Activated T-helper 17 cell treated with anti-CD3 and anti-CD28 coated beads, Interleukin-2, amount 50 U/mL, for 72 hours (primary cell): ENCODE measurements at regions not wholly inside any gene's neighbourhood (a gene's known extent, or its start where the extent isn't known, plus 50 kb on each side); places are given as distances from the start of the nearest gene placed in this dataset.
"Not testable (repeated sequence)": the region's sequence is repeated elsewhere in the genome, so short reads cannot be mapped to it uniquely, and the experiment has no call there.

Experiments used
- ATAC-seq: fragments of 150-1000 bp; cut with Tn5 transposase; replicated peaks from 2 replicates; pipeline ENCODE4 v1.10.0; 2021; ENCODE audit warnings: mild to moderate bottlenecking, moderate library complexity
- H3K27ac Mint-ChIP-seq: one replicate; pipeline ENCODE4 v1.8.0; 2022; ENCODE audit warnings: mixed read lengths
- H3K27me3 Mint-ChIP-seq: one replicate; pipeline ENCODE4 v1.8.0; 2022; ENCODE audit warnings: mixed read lengths
- H3K36me3 Mint-ChIP-seq: one replicate; pipeline ENCODE4 v1.8.0; 2022; ENCODE audit warnings: low read depth, mild to moderate bottlenecking, mixed read lengths
- H3K4me1 Mint-ChIP-seq: one replicate; pipeline ENCODE4 v1.8.0; 2022; ENCODE audit warnings: mixed read lengths
- H3K4me3 Mint-ChIP-seq: one replicate; pipeline ENCODE4 v1.8.0; 2022; ENCODE audit warnings: mild to moderate bottlenecking, mixed read lengths
- H3K9me3 Mint-ChIP-seq: one replicate; pipeline ENCODE4 v1.8.0; 2022; ENCODE audit warnings: mixed read lengths

DNA sequence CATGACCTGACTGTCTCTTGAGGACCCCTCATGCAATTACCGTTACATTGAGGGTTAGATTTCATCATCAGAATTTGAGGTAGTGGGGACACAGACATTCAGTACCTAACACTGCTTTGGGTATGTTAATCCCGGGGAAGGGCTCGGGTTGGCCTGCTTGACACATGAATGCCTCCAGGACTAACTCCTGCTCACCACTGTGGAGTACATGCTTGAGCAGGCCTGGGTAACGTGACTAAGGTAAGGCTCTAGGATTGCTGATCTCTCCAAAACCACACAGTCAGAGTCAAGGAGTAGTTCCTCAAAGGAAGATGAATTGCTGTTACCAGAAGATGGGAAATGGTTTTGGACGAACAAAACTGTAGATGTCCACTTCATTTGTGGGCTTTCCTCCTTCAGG, 376.3 kb upstream of the ZNF462 start:
- Mint-ChIP-seq H3K4me3 (no peak overlapping the region), H3K27me3 (no peaks in the 10 kb centered on the region)

DNA sequence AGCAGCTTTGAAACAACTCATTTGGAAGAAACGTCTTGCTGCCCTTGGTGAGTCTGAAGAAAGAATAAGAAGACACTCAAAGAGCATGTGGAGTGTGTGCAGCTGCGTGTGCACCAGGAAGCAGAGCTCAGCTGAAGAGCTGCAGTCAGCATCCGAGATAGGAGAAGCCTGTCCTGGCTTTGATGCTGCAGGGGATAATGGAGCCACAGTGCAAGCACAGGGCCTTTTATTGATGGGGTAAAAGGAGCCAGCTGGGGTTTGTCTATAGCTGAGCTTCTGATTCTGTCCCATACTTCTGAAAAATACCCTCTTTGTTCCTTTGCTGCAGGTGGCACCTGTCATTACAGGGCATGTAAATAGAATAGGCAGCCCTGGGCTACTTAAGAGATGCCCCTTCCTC, 375.7 kb upstream of the ZNF462 start:
- Mint-ChIP-seq H3K4me3 (no peak overlapping the region), H3K27me3 (no peaks in the 10 kb centered on the region)

More for the DNA sequence above, 376.3 kb upstream of the ZNF462 start:
- no peaks in the 10 kb centered on the region for H3K4me1 Mint-ChIP-seq
- peaks cover 22% of the 10 kb centered on the region for H3K9me3 Mint-ChIP-seq
- no peaks in the 10 kb centered on the region for H3K36me3 Mint-ChIP-seq
- H3K27ac Mint-ChIP-seq, result no peak overlapping the region
- no peak for ATAC-seq

DNA sequence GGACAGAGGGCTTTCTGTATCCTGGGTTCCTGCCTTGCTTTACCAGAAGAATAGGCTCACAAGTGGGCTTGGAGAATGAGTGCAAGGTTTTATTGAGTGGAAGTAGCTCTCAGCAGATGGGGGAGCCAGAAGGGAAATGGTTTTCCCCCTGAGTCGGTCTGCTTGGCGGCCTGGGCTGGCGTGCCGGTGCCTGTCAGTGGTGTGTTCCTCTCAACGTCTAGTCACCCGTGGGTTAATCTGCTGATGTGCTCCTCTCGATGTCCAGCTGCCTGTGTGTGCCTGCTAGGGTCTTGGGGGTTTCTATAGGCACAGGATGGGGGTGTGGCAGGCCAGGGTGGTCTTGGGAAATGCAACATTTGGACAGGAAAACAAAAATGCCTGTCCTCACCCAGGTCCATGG, 370.8 kb upstream of the ZNF462 start:
- not testable (repeated sequence) for H3K4me1 Mint-ChIP-seq, H3K36me3 Mint-ChIP-seq, H3K27me3 Mint-ChIP-seq

More for the DNA sequence above, 375.7 kb upstream of the ZNF462 start:
- peaks cover 22% of the 10 kb centered on the region for H3K9me3 Mint-ChIP-seq
- no peaks in the 10 kb centered on the region for H3K36me3 Mint-ChIP-seq
- no peak overlapping the region for H3K27ac Mint-ChIP-seq
- no peak for ATAC-seq
- no peaks in the 10 kb centered on the region for H3K4me1 Mint-ChIP-seq

DNA sequence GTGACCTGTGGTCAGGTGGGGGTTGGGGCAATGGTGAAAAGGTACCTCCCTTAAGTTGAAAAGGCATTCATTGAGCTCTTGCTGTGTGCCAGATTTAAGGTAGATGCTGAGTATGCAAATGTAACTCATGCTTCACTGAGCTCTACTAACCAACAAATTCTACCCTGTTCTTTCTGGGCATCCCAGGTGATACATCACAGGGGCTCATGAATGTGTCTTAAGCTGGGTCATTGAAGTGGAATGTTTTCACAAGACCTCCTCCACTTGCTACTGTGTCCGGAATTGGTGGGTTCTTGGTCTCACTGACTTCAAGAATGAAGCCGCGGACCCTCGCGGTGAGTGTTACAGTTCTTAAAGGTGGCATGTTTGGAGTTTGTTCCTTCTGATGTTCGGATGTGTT, 362.8 kb upstream of the ZNF462 start:
- no peaks in the 10 kb centered on the region for H3K36me3 Mint-ChIP-seq
- no peaks in the 10 kb centered on the region for H3K4me1 Mint-ChIP-seq
- ATAC-seq, result no peak
- peaks cover 18% of the 10 kb centered on the region for H3K9me3 Mint-ChIP-seq
- no peaks in the 10 kb centered on the region for H3K27me3 Mint-ChIP-seq
- H3K4me3 Mint-ChIP-seq, result no peak overlapping the region
- H3K27ac Mint-ChIP-seq, result no peak overlapping the region

More for the DNA sequence above, 370.8 kb upstream of the ZNF462 start:
- H3K9me3 Mint-ChIP-seq, result peaks cover 14% of the 10 kb centered on the region
- not testable (repeated sequence) for ATAC-seq, H3K4me3 Mint-ChIP-seq, H3K27ac Mint-ChIP-seq

DNA sequence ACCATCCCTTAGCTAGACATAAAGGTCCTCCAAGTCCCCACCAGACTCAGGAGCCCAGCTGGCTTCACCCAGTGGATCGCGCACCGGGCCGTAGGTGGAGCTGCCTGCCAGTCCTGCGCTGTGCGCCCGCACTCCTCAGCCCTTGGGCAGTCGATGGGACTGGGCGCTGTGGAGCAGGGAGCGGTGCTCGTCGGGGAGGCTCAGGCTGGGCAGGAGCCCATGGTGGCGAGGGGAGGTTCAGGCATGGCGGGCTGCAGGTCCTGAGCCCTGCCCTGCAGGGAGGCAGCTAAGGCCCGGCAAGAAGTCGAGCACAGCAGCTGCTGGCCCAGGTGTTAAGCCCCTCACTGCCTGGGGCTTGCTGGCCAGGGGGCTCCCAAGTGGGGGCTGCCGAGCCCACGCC, 361.8 kb upstream of the ZNF462 start:
- not testable (repeated sequence) for H3K36me3 Mint-ChIP-seq

DNA sequence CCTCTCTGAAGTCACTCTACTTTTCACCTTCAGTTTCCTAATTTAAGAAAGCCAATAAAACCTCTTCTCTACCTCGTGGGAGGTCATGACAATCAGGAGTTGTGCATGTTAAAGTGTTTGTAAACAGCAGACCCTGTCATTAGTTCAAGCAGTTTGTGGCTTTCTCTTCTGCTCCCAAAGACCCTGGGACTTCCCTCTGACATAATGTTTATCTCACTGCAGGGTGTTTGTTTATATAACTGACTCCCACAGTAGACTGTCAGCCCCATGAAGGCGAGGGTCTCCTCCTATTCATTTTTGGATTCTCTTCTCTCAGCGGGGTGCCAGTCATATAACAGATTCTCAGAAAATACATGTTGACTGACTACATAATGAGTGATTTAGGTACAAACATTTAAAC, 360.0 kb upstream of the ZNF462 start:
- Mint-ChIP-seq H3K9me3 (peaks cover 15% of the 10 kb centered on the region), H3K27me3 (no peaks in the 10 kb centered on the region), H3K27ac (no peak overlapping the region), H3K36me3 (no peaks in the 10 kb centered on the region), H3K4me3 (no peak overlapping the region), H3K4me1 (no peaks in the 10 kb centered on the region)
- ATAC-seq, result no peak

More for the DNA sequence above, 361.8 kb upstream of the ZNF462 start:
- not testable (repeated sequence) for H3K27ac Mint-ChIP-seq, H3K27me3 Mint-ChIP-seq, ATAC-seq, H3K4me1 Mint-ChIP-seq, H3K4me3 Mint-ChIP-seq
- H3K9me3 Mint-ChIP-seq, result peaks cover 16% of the 10 kb centered on the region

DNA sequence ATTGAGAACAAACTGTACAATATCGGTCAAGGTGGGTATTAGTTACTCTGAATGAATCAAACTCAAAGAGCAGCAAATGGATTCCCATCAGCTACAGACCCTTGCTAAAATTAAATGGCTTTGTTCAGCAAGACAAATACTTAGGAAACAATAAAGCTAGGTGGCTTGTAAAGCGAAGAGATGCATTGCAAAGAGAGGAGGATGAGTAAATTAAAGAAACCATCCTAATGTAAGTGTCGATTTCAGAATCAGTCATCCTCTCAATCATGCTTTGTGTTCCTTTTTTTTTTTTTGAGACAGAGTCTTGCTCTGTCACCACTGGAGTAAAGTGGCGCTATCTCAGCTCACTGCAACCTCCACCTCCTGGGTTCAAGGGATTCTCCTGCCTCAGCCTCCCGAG, 359.2 kb upstream of the ZNF462 start:
- Mint-ChIP-seq H3K9me3 (peaks cover 11% of the 10 kb centered on the region), H3K27me3 (no peaks in the 10 kb centered on the region), H3K36me3 (no peaks in the 10 kb centered on the region), H3K27ac (no peak overlapping the region), H3K4me3 (no peak overlapping the region), H3K4me1 (no peaks in the 10 kb centered on the region)
- ATAC-seq, result no peak

DNA sequence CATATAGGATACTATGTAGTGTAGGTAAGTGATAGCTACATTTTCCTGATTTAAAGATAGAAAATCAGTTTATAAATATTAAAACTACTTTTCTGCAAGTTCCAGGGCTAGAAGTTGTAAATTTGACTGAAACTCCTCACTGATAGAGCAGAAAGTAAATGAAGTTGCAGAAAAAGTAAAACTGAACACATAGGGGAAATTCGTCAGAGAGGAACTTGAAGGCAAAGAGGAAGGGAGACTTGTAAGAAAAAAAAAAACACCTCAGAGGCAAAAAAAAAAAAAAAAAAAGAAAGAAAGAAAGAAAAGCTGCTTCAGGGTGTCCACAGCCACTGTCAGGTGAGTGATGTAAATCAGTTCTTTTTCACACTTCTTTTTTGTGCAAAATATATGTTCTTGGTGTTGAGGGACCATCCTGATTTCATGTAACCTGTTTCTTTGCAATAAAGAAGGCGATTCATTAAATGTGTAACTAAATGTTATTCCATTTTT, 336.2 kb upstream of the ZNF462 start:
- Mint-ChIP-seq H3K4me3 (no peak overlapping the region), H3K4me1 (no peaks in the 10 kb centered on the region), H3K36me3 (no peaks in the 10 kb centered on the region), H3K27me3 (no peaks in the 10 kb centered on the region), H3K9me3 (peaks cover 7% of the 10 kb centered on the region), H3K27ac (no peak overlapping the region)
- no peak for ATAC-seq

DNA sequence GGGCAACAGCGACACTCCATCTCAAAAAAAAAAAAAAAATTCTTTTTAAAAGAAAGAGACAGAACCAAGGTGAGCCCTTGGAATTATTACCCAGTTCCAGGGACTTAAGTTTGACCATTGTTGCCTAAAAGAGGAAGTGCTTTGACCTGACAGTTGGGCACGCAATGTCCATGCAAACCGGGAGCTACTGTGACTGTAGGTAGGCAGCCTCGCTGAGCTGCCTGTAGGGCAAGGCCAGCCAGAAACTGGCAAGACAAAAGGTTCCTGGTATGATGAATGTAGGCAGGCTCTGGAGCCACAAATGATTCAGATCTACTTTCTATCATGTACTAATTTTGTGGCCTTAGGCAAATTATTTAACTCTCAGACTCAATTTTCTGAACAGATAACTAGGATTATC, 334.8 kb upstream of the ZNF462 start:
- Mint-ChIP-seq H3K4me1 (no peaks in the 10 kb centered on the region), H3K27me3 (no peaks in the 10 kb centered on the region), H3K27ac (no peak overlapping the region), H3K36me3 (no peaks in the 10 kb centered on the region), H3K4me3 (no peak overlapping the region), H3K9me3 (peaks cover 5% of the 10 kb centered on the region)
- ATAC-seq, result no peak

DNA sequence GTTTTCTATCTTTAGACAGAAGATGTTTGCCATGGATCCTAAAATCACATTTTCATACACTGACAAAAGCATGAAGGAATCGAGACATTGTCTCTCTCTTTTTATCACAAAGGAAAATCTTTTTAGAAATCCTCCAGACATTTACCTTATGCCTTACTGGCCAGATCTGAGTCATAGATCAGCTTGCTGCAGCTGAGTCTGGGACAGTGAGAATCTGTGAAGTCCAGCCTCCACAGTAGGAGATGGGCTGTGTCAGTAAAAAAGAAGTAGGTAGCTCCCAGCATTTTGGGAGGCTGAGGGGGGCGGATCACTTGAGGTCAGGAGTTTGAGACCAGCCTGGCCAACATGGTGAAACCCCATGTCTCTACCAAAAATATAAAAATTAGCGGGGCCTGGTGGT, 333.4 kb upstream of the ZNF462 start:
- Mint-ChIP-seq H3K4me1 (no peaks in the 10 kb centered on the region), H3K4me3 (no peak overlapping the region), H3K27ac (no peak overlapping the region), H3K9me3 (peaks cover 7% of the 10 kb centered on the region), H3K36me3 (no peaks in the 10 kb centered on the region), H3K27me3 (no peaks in the 10 kb centered on the region)
- no peak for ATAC-seq

DNA sequence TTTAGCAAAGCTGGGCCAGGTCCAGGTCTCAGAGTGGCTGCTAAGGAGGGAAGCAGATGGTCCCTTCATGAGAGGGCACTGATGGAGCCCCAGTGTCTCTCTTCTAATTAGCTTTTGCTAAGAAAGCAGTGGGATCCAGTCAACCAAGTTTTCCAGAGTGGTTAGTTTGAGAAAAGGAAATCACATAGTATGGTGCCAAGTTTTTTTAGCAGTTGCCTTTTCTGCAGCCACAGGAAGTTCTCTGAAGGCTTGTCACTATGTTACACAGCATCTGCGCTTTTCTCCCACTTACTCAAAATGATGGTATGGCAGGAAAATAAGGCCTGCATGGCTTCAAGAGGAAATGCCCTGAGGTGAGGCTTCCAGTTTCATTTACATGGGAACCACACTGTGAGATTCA, 331.5 kb upstream of the ZNF462 start:
- no peaks in the 10 kb centered on the region for H3K4me1 Mint-ChIP-seq
- no peaks in the 10 kb centered on the region for H3K36me3 Mint-ChIP-seq
- H3K4me3 Mint-ChIP-seq, result no peak overlapping the region
- H3K27me3 Mint-ChIP-seq, result no peaks in the 10 kb centered on the region
- no peak overlapping the region for H3K27ac Mint-ChIP-seq
- H3K9me3 Mint-ChIP-seq, result peaks cover 13% of the 10 kb centered on the region
- no peak for ATAC-seq

DNA sequence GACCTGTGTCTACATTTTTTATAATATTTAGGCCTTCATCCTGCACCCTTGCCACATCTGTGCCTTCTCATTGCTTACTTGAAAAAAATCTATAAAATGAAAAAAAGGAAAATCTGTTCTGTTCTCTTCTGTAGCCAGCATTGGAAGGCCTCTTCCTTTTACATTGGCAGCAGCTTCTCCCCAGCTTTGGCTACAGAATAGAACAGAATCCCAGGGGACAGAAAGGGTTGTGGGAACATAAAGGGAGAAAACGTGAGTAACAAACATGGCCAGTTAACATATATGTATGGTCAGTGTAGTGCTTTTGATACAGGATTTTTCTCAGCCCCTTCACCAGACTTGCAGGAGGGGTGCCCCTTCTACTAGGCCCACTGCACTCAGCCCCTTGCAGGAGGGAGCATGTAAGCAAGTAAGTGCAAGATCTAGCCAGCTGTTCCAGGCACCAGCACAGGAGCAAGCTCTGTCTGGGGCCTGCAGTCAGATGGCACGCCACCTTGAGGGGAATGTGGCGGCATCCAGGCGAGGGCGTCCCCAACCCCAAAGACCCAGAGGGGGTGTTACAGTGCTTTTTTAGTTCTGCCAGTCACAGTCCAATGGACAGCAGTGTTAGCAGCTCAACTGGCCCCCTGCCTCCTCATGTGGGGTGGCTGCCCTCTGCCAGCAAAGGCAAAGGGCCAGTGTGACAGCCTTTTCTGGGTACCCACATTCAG, 330.5 kb upstream of the ZNF462 start:
- no peaks in the 10 kb centered on the region for H3K36me3 Mint-ChIP-seq
- H3K9me3 Mint-ChIP-seq, result peaks cover 16% of the 10 kb centered on the region
- no peak for ATAC-seq
- no peaks in the 10 kb centered on the region for H3K4me1 Mint-ChIP-seq
- H3K27ac Mint-ChIP-seq, result no peak overlapping the region
- H3K27me3 Mint-ChIP-seq, result no peaks in the 10 kb centered on the region
- no peak overlapping the region for H3K4me3 Mint-ChIP-seq

DNA sequence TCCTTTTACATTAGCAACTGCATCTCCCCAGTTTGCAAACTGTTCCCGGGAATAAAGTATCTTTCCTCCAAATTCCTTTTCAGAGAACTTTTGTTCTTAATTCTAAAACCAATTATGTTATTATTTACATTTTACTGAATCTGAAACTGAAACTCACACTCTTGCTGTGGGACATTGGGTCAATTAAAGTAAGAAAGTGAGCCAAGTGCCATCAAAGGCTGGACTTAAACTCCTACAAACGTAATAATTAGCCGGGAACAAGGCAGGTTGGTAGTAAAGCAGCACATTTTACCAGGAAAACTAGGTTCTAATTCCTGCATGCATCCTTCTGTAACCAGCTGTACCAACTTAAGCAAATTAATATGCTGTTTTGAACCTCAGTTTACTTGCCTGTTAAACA, 328.2 kb upstream of the ZNF462 start:
- H3K4me1 Mint-ChIP-seq, result no peaks in the 10 kb centered on the region
- no peaks in the 10 kb centered on the region for H3K36me3 Mint-ChIP-seq
- no peak overlapping the region for H3K4me3 Mint-ChIP-seq
- ATAC-seq, result no peak
- H3K27ac Mint-ChIP-seq, result no peak overlapping the region
- H3K9me3 Mint-ChIP-seq, result peaks cover 16% of the 10 kb centered on the region
- H3K27me3 Mint-ChIP-seq, result no peaks in the 10 kb centered on the region

DNA sequence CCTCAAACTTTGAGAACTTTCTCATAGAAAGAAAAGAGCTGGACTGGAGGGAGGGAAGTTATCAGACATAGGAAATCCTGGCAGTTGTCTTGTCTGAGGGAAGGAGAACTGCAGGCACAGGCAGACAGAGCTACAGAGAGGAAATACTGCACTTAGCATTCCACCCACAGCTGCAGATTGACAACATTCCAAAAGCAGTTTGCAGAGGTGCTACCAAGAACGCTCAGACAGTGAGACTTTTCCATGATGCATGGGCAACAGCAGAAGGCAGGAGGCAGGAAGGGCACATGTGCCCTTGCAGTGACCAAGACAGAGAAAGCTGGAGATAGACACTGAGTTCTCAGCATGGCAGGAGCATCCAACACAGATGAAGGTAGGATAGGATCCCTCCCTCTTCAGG, 327.5 kb upstream of the ZNF462 start:
- Mint-ChIP-seq H3K4me3 (no peak overlapping the region), H3K4me1 (no peaks in the 10 kb centered on the region), H3K27me3 (no peaks in the 10 kb centered on the region), H3K36me3 (no peaks in the 10 kb centered on the region), H3K9me3 (peaks cover 16% of the 10 kb centered on the region), H3K27ac (no peak overlapping the region)
- no peak for ATAC-seq

DNA sequence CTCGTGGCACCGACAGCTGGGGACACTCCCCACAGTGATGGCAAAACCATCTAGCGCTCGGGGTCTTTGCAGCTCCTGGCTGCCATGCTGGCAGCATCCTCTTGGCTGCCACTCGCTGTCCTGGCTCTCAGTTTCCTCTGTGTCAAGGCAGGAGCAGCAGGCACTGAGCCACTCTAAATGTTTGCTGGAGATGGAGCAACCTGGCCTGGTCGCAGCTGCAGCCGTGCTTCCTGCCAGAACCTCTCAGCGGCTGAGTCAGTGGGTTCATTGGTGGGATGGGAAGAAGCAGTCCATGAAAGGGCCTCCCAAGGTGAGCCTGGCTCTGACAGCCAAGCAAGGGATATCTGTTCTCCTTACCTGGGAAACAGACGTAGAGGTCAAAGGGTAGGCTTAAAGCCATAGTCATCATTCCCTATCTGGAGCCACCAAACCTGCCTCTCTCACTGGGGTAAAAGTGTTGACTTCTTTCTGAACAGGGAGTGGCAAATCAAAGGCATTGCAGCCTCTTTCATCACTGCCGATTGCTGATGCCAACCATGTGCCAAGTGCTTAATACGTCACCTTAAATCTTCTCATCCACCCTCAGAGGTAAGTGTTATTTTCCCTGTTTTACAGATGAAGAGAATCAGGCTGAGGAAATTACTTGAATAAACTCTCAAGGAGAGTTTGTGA, 304.8 kb upstream of the ZNF462 start:
- no peaks in the 10 kb centered on the region for H3K4me1 Mint-ChIP-seq
- H3K9me3 Mint-ChIP-seq, result peaks cover 13% of the 10 kb centered on the region
- ATAC-seq, result no peak
- H3K27me3 Mint-ChIP-seq, result no peaks in the 10 kb centered on the region
- H3K4me3 Mint-ChIP-seq, result no peak overlapping the region
- no peak overlapping the region for H3K27ac Mint-ChIP-seq
- H3K36me3 Mint-ChIP-seq, result no peaks in the 10 kb centered on the region
